GM12892 (cell line): ENCODE measurements at regions not wholly inside any gene's neighbourhood (a gene's known extent, or its start where the extent isn't known, plus 50 kb on each side); places are given as distances from the start of the nearest gene placed in this dataset.
"Not testable (repeated sequence)": the region's sequence is repeated elsewhere in the genome, so short reads cannot be mapped to it uniquely, and the experiment has no call there.

Experiments
- DNase-seq: peaks from one replicate; pipeline ENCODE4 v3.0.0; 2011; ENCODE audit not compliant: insufficient read length
- FAIRE-seq: peaks from 2 replicates; lab custom pipeline; 2011; peaks lifted over from hg19 to GRCh38; lab: Jason Lieb, UNC
- POLR2A ChIP-seq: IDR thresholded peaks from 2 replicates; pipeline ENCODE4 v1.6.1; 2011; ENCODE audit warnings: low read depth, low read length, control low read depth
- POLR2AphosphoS5 ChIP-seq: IDR thresholded peaks from 2 replicates; pipeline ENCODE4 v1.6.1; 2011; ENCODE audit warnings: low read depth, low read length, control low read depth
- TAF1 ChIP-seq: IDR thresholded peaks from 2 replicates; pipeline ENCODE4 v1.6.1; 2011; ENCODE audit warnings: low read depth, mild to moderate bottlenecking, control low read depth, low read length, borderline replicate concordance

DNA sequence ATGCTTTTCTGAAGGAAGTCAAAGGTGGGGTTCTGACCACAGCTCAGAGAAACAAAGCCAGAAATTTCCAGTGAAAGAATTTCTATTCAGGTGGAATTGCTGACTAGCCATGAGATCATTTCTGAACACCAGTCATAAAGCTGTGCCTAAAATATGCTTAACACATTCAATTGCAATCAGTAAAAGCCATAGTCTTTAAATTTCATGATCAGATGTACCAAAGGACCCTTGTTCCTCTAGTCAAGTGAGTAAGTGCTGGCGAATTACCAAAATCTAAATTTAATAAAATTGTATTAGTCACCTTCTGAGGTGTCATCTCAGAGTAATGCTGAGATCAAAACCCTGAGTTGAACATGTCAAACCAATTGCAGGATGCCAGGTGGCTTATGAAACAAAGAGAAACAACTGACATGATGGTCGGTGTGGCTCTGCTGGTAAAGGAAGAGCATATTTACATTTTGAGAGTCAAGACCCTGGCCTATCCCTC, 334.2 kb upstream of the CCNH start:
- DNase-seq = no peak
- TF ChIP-seq TAF1 (no peak), POLR2A (no peak)
- FAIRE-seq = no peak

DNA sequence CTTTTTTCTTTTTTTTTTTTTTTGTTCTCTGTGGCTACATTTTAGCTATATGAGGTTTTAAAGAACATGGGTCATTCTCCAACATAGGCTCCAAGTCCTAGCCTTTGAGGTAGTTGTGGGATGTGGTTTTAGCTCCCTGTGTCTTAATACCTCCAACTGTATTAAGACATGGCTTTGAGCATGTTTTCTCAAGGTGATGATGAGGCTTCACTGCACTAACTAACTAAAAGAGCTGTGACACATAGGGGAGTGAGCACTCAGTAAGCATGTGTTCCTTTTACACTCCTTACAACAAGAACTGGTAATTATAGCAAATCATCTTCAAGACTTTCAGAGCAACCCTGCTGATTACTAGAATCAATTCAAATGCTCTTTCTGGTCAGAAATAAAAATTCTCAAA, 333.6 kb upstream of the CCNH start:
- no peak for DNase-seq
- no peak for FAIRE-seq
- TF ChIP-seq TAF1 (no peak), POLR2A (no peak), POLR2AphosphoS5 (no peak)

DNA sequence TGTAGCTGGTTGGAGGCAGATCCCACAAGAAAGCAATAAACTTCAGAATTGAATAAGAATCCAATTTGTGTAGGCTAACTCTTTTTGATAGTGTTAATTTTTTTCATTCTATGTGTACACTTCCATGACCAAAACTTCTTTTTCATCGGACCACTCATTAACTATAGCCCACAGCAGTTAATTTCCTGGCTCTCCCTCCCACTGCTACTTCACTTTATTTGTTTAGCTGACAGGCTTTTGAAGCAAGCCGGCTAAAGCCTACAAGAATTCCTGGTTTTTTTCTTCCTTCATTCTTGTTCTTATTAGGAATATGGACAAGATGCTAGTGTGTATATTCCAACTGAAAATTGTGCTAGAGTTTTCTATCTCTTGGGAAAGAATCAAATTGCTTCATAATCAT, 329.2 kb upstream of the CCNH start:
- no peak for TF ChIP-seq POLR2A
- no peak for TF ChIP-seq POLR2AphosphoS5
- no peak for FAIRE-seq
- no peak for DNase-seq

DNA sequence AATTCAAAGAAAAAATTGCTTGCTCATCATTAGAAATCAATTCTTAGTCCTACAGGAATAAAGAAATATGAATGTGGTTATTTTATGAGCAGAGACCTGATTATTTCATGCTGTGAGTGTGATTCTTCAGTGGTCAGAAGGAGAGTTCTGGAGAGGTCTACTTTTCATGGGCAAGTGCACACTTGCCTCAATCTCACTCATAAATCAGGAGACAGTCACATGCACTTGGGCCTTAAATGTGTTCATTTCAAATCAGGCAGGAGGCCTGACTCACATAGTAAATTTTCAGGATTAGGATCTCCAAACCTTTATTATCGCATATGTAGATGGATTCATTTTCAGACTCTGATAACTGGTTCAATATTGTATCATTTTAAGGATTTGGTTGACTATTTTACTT, 323.2 kb upstream of the CCNH start:
- TF ChIP-seq TAF1 (no peak), POLR2A (no peak), POLR2AphosphoS5 (no peak)
- DNase-seq = no peak
- no peak for FAIRE-seq

DNA sequence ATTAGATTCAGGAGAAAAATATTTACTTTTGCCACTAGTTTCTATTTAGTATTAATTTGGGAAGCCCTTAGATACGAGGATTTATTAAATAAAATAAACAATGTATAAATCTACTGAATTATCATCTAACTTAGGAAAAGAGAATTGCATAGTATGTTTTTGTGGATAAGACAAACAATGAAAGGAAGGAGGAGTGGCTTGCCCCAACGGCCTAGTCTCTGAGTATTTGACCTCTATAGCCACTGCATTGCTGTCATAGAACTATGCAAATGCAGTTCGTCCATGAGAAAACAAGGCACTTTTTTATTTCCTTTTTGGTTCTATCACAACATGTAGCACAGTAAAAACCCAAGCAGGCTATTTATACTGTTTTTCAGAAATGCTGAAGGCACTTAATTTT, 321.2 kb upstream of the CCNH start:
- DNase-seq (no peak), FAIRE-seq (no peak)
- TF ChIP-seq POLR2A (no peak), TAF1 (no peak), POLR2AphosphoS5 (no peak)

DNA sequence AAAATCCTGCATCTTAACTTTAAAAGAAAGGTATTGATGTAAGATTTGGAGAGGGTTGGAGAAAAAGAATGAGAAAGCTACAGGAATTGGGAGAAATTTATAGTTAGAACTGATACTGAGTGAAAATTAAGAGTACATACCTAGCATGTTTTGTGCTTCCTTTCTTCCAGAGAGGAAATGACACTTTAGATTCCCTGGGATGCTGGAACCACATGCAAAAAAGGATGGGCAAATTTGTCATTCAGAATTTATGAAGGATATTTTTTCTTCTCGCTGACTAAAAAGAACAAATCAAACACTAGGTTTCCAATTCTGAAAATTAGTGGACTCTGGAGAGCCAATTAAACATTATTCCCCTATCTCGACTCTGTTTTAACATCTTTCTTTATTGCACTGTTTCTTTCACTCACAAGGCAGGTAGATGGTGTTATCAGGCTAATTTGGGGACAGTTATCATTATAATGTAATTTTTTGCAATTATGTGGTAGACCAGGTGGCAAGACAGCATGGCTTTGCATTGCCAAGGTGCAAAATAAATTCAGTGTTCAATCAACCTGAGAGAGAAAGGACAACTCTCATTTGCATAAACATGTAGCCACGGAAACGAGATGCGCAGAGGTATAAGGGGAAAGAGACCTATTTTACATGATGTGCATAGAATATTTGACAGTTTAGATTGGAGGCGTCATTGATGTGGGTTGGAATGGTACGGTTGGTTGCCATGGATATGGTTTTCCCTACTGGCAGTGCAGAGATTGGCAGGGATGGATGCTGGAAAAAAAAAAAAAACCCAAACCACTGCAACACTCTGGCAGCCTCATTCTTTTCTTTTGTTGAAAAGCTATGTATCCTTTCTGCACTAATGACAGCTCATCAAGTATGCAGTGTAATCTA, 320.4 kb upstream of the CCNH start:
- no peak for TF ChIP-seq POLR2A
- TF ChIP-seq TAF1 = no peak
- no peak for TF ChIP-seq POLR2AphosphoS5
- no peak for DNase-seq
- FAIRE-seq = no peak

DNA sequence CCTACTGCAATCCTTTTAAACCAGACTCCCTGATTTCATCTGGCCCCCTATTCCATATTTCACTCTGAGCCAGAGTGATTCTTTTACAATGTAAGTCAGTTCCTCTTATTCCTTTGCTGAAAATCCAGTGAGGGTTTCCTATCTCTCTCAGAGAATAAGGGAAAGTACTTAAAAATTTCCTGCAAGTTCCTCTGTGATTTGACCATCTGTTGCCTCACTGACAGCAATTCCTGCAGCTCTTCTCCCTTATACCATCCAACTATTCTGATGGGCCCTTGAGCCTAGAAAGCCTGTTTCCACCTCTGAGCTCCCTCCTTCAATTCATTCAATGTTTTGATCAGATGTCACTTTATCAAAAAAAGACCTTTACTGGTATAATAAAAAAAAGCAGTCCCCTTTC, 317.1 kb upstream of the CCNH start:
- TF ChIP-seq POLR2AphosphoS5 = no peak
- no peak for TF ChIP-seq TAF1
- TF ChIP-seq POLR2A = no peak
- FAIRE-seq (no peak), DNase-seq (no peak)

DNA sequence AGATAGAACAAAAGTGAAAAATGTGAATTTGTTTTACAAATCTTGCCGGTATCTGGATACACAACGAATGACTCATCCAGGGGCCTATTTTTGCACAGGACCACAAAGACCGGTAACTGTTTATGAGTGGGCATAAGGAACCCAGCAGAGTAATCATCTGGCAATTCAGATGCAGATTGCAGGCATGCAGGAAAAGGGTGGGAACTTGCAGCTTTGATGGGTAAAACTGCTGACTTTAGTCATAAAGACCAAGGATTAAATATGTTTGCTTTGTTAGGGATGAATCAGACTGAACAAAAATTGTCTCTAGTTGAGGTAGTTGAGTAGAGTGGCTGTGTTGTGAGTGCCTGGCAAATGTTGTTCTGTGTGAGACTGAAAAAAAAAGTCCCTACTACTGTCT, 309.6 kb upstream of the CCNH start:
- FAIRE-seq = no peak
- DNase-seq = no peak

DNA sequence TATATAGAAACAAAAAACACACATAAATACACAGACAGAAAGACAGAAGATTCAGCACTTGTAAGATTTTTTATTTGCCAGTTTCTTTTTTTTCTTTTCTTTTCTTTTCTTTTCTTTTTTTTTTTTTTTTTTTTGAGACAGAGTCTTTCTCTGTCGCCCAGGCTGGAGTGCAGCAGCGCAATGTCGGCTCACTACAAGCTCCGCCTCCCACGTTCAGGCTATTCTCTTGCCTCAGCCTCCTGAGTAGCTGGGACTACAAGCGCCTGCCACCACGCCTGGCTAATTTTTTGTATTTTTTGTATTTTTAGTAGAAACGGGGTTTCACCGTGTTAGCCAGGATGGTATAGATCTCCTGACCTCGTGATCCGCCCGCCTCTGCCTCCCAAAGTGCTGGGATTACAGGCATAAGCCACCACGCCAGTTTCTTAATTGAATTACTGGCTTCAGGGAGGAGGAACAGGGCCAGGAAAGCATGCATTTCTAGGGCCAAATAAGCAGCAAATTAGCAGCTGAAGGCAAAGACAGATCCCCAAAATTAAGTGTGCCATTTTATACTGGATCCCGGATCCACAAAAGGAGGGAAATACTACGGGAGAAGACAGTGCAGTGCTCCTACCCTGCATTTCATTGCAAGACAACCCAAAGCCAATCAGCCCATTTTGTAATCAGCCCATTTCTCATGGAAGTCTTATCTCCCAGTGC, 305.6 kb upstream of the CCNH start:
- not testable (repeated sequence) for DNase-seq, FAIRE-seq

More for the DNA sequence above, 309.6 kb upstream of the CCNH start:
- TF ChIP-seq TAF1 = no peak
- no peak for TF ChIP-seq POLR2A
- no peak for TF ChIP-seq POLR2AphosphoS5

DNA sequence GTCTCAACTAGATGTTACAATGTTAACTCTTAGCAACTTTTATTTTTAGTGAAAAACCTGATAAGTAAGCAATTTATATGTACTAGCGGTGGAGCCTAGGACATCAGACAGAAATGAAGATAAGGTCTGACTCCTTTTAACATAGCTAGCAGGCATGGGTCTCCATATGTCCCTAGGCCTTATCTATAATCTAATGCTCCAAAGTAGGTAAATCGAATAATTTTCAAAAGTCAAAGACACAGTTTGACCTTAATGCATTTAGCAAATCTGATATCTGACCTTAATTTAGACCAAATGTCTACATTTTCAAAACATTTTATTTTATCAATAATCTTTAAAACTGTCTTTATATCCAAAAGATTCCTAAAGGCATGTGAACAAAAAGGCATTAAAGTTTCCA, 305.0 kb upstream of the CCNH start:
- DNase-seq (no peak), FAIRE-seq (no peak)
- TF ChIP-seq TAF1 = no peak
- no peak for TF ChIP-seq POLR2AphosphoS5
- TF ChIP-seq POLR2A = no peak

DNA sequence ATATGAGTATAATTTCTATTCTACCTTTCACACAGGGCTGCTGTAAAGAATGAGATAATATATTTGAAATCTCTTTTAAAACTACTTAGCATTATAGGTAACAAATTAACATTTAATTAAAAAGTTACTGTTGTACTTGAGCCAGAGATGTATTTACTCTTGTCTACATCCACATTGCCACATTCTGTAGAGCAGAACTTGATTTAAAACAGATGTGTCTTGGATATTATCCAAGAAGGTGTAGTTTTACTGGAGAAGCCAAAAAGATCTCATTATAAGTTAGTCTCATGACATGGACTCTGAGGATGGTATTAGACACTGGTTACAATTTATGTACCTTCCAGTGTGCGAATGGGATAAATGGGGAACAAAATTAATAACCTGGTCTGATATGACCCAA, 293.1 kb upstream of the CCNH start:
- FAIRE-seq = no peak
- DNase-seq = no peak

DNA sequence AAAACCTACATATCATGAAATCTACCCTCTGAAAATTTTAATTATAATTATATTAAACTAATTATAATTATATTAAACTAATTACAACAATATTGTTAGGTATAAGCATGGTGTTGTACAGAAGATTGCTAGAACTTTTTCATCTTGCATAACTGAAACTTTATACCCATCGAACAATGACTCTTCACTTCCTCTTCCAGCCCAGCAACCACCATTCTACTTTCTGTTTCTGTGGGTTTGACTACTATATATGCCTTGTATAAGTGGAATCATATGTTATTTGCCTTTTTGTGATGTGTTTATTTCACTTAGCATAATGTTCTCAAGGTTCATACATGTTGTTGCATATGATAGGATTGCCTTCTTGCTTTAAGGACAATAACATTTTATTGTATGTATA, 274.2 kb upstream of the CCNH start:
- no peak for DNase-seq
- no peak for TF ChIP-seq POLR2AphosphoS5
- no peak for TF ChIP-seq POLR2A
- TF ChIP-seq TAF1 = no peak
- FAIRE-seq = no peak

More for the DNA sequence above, 293.1 kb upstream of the CCNH start:
- TF ChIP-seq TAF1 = no peak
- no peak for TF ChIP-seq POLR2A
- TF ChIP-seq POLR2AphosphoS5 = no peak
